SK-N-MC (cell line): ENCODE measurements at regions not wholly inside any gene's neighbourhood (a gene's known extent, or its start where the extent isn't known, plus 50 kb on each side); places are given as distances from the start of the nearest gene placed in this dataset.

ENCODE experiments used
- EZH2 ChIP-seq: fragments of 200-600 bp; sonication (generic); IDR thresholded peaks from one replicate; pipeline ENCODE4 v1.6.1; 2017; ENCODE audit warnings: antibody characterized with exemption
- POLR2AphosphoS5 ChIP-seq: IDR thresholded peaks from 2 replicates; pipeline ENCODE4 v1.6.1; 2012; ENCODE audit warnings: mild to moderate bottlenecking, low read depth, low read length, borderline replicate concordance

- TF ChIP-seq EZH2: no peak
- no peak for TF ChIP-seq POLR2AphosphoS5
These were observed 155.2 kb upstream of the KCNG1 start for GRCh38 chr20:51178153-51178552.
